Activated CD4-positive, alpha-beta T cell treated with anti-CD3 and anti-CD28 coated beads for 36 hours (primary cell): ENCODE measurements at regions not wholly inside any gene's neighbourhood (a gene's known extent, or its start where the extent isn't known, plus 50 kb on each side); places are given as distances from the start of the nearest gene placed in this dataset.

Experiments used
- ATAC-seq: fragments of 200-7000 bp; cut with Tn5 transposase; one replicate; pipeline ENCODE4 v1.10.0; 2021; ENCODE audit warnings: mild to moderate bottlenecking, moderate library complexity
- CTCF ChIA-PET: fragments of 350-600 bp; sonication (Branson Sonifier 250); formaldehyde crosslinking; loops from one replicate; lab custom pipeline; 2021; ENCODE audit warnings: antibody characterized with exemption; lab: Charles Lee
- POLR2A ChIA-PET: fragments of 350-600 bp; sonication (Branson Sonifier 250); formaldehyde crosslinking; loops from one replicate; lab custom pipeline; 2021; ENCODE audit warnings: antibody characterized with exemption, inconsistent platforms; lab: Charles Lee
- DNase-seq: peaks from one replicate; pipeline ENCODE4 v3.0.0-alpha.2; 2020
- H3K27ac Mint-ChIP-seq: one replicate; pipeline ENCODE4 v1.8.0; 2021; ENCODE audit warnings: mixed read lengths
- H3K27me3 Mint-ChIP-seq: one replicate; pipeline ENCODE4 v1.8.0; 2021; ENCODE audit warnings: mixed read lengths
- H3K36me3 Mint-ChIP-seq: one replicate; pipeline ENCODE4 v1.8.0; 2021; ENCODE audit warnings: low read depth, mixed read lengths
- H3K4me1 Mint-ChIP-seq: one replicate; pipeline ENCODE4 v1.8.0; 2021; ENCODE audit warnings: mixed read lengths
- H3K4me3 Mint-ChIP-seq: one replicate; pipeline ENCODE4 v1.8.0; 2021; ENCODE audit warnings: mild to moderate bottlenecking, moderate library complexity, mixed read lengths
- H3K9me3 Mint-ChIP-seq: one replicate; pipeline ENCODE4 v1.8.0; 2021; ENCODE audit warnings: low read depth, mixed read lengths
- intact Hi-C, 2 experiments: fragments of 100-400 bp; cut with DNase I in 1 of 2; cut with micrococcal nuclease in 1 of 2; formaldehyde crosslinking; loops; one replicate each; pipeline versions ENCODE4 v1.14.2 to v1.15.1; 2022 to 2024; cut with DNase I, micrococcal nuclease

- H3K27ac Mint-ChIP-seq, result no peak overlapping the region
- DNase-seq, result no peak
- no peak overlapping the region for H3K4me3 Mint-ChIP-seq
- CTCF ChIA-PET, result interaction anchor here (0.9 to 1.1 kb wide), 3 partner anchors 65 to 127 kb away, joined by 3 to 5 read pairs (median 3); no protein-coding TSS in a partner anchor
- ATAC-seq, result no peak
- no peaks in the 10 kb centered on the region for H3K9me3 Mint-ChIP-seq
- H3K4me1 Mint-ChIP-seq, result peaks cover 8% of the 10 kb centered on the region
- POLR2A ChIA-PET, result no interaction called here
- intact Hi-C loops, result no loop called here
- no peaks in the 10 kb centered on the region for H3K27me3 Mint-ChIP-seq
- H3K36me3 Mint-ChIP-seq, result no peaks in the 10 kb centered on the region
Observed at GRCh38 chr13:30045916-30046704, 195.7 kb upstream of the UBL3 start.

GRCh38 chr13:30044932-30045331 lies 194.5 kb upstream of the UBL3 start:
- Mint-ChIP-seq H3K9me3 (no peaks in the 10 kb centered on the region), H3K4me3 (no peak overlapping the region), H3K27ac (peak overlapping the region; percentile 2), H3K36me3 (no peaks in the 10 kb centered on the region), H3K27me3 (peaks cover 3% of the 10 kb centered on the region), H3K4me1 (peaks cover 8% of the 10 kb centered on the region)
- no peak for ATAC-seq
- POLR2A ChIA-PET, result no interaction called here
- intact Hi-C loops, result no loop called here
- no peak for DNase-seq
- CTCF ChIA-PET, result interaction anchor here (0.9 to 1.8 kb wide), 2 partner anchors 11 to 274 kb away, joined by 3 to 7 read pairs; no protein-coding TSS in a partner anchor

- intact Hi-C loops, result no loop called here
- ChIA-PET CTCF (interaction anchor here (1.8 kb wide), 1 partner anchor 13 kb away, joined by 7 read pairs; no protein-coding TSS in a partner anchor), POLR2A (no interaction called here)
- H3K4me1 Mint-ChIP-seq, result peaks cover 8% of the 10 kb centered on the region
- no peak for ATAC-seq
- peaks cover 3% of the 10 kb centered on the region for H3K27me3 Mint-ChIP-seq
- H3K36me3 Mint-ChIP-seq, result no peaks in the 10 kb centered on the region
- no peak overlapping the region for H3K4me3 Mint-ChIP-seq
- H3K9me3 Mint-ChIP-seq, result no peaks in the 10 kb centered on the region
- no peak for DNase-seq
- no peak overlapping the region for H3K27ac Mint-ChIP-seq
Observed at GRCh38 chr13:30043631-30043925, 193.2 kb upstream of the UBL3 start.

GRCh38 chr13:30042891-30043630 lies 192.6 kb upstream of the UBL3 start:
- no peaks in the 10 kb centered on the region for H3K36me3 Mint-ChIP-seq
- peaks cover 3% of the 10 kb centered on the region for H3K27me3 Mint-ChIP-seq
- no peak for ATAC-seq

GRCh38 chr13:30042272-30042671 lies 191.9 kb upstream of the UBL3 start:
- POLR2A ChIA-PET, result no interaction called here
- ATAC-seq, result no peak
- CTCF ChIA-PET, result no interaction called here

More at GRCh38 chr13:30042891-30043630, 192.6 kb upstream of the UBL3 start:
- intact Hi-C loops, result no loop called here
- CTCF ChIA-PET, result interaction anchor here (1.8 kb wide), 1 partner anchor 13 kb away, joined by 7 read pairs; no protein-coding TSS in a partner anchor
- H3K9me3 Mint-ChIP-seq, result no peaks in the 10 kb centered on the region
- POLR2A ChIA-PET, result no interaction called here
- no peak for DNase-seq
- peaks cover 8% of the 10 kb centered on the region for H3K4me1 Mint-ChIP-seq
- H3K4me3 Mint-ChIP-seq, result no peak overlapping the region
- no peak overlapping the region for H3K27ac Mint-ChIP-seq

GRCh38 chr13:30039511-30039911 lies 189.1 kb upstream of the UBL3 start:
- H3K4me3 Mint-ChIP-seq, result no peak overlapping the region
- DNase-seq (no peak), ATAC-seq (no peak)
- no peaks in the 10 kb centered on the region for H3K36me3 Mint-ChIP-seq
- CTCF ChIA-PET, result no interaction called here
- no peaks in the 10 kb centered on the region for H3K4me1 Mint-ChIP-seq
- H3K27me3 Mint-ChIP-seq, result peaks cover 3% of the 10 kb centered on the region
- H3K9me3 Mint-ChIP-seq, result no peaks in the 10 kb centered on the region
- no peak overlapping the region for H3K27ac Mint-ChIP-seq
- POLR2A ChIA-PET, result no interaction called here
- intact Hi-C loops, result no loop called here

More at GRCh38 chr13:30042272-30042671, 191.9 kb upstream of the UBL3 start:
- H3K27ac Mint-ChIP-seq, result no peak overlapping the region
- H3K36me3 Mint-ChIP-seq, result no peaks in the 10 kb centered on the region
- intact Hi-C loops, result no loop called here
- no peak for DNase-seq
- peaks cover 3% of the 10 kb centered on the region for H3K27me3 Mint-ChIP-seq
- H3K9me3 Mint-ChIP-seq, result no peaks in the 10 kb centered on the region
- no peak overlapping the region for H3K4me3 Mint-ChIP-seq
- peaks cover 4% of the 10 kb centered on the region for H3K4me1 Mint-ChIP-seq

- CTCF ChIA-PET, result interaction anchor here (0.6 kb wide), 1 partner anchor 21 kb away, joined by 4 read pairs; no protein-coding TSS in a partner anchor
Observed at GRCh38 chr13:30038884-30039283, 188.5 kb upstream of the UBL3 start.

GRCh38 chr13:30037766-30038165 lies 187.3 kb upstream of the UBL3 start:
- Mint-ChIP-seq H3K27me3 (peaks cover 3% of the 10 kb centered on the region), H3K36me3 (no peaks in the 10 kb centered on the region), H3K4me3 (no peak overlapping the region), H3K4me1 (no peaks in the 10 kb centered on the region), H3K9me3 (no peaks in the 10 kb centered on the region), H3K27ac (no peak overlapping the region)
- ChIA-PET POLR2A (no interaction called here), CTCF (no interaction called here)
- intact Hi-C loops, result no loop called here
- ATAC-seq, result no peak
- DNase-seq, result no peak

More at GRCh38 chr13:30038884-30039283, 188.5 kb upstream of the UBL3 start:
- POLR2A ChIA-PET, result no interaction called here
- Mint-ChIP-seq H3K4me3 (no peak overlapping the region), H3K27me3 (peaks cover 3% of the 10 kb centered on the region), H3K9me3 (no peaks in the 10 kb centered on the region), H3K36me3 (no peaks in the 10 kb centered on the region), H3K27ac (no peak overlapping the region), H3K4me1 (no peaks in the 10 kb centered on the region)
- intact Hi-C loops, result no loop called here
- ATAC-seq (no peak), DNase-seq (no peak)

GRCh38 chr13:30037306-30037705 lies 186.9 kb upstream of the UBL3 start:
- intact Hi-C loops, result no loop called here

GRCh38 chr13:30034458-30034795 lies 184.0 kb upstream of the UBL3 start:
- no peak overlapping the region for H3K27ac Mint-ChIP-seq
- ChIA-PET POLR2A (no interaction called here), CTCF (no interaction called here)
- ATAC-seq (no peak), DNase-seq (no peak)
- no peak overlapping the region for H3K4me3 Mint-ChIP-seq
- no peaks in the 10 kb centered on the region for H3K9me3 Mint-ChIP-seq
- H3K27me3 Mint-ChIP-seq, result peaks cover 3% of the 10 kb centered on the region
- intact Hi-C loops, result no loop called here
- no peaks in the 10 kb centered on the region for H3K4me1 Mint-ChIP-seq
- H3K36me3 Mint-ChIP-seq, result no peaks in the 10 kb centered on the region

More at GRCh38 chr13:30037306-30037705, 186.9 kb upstream of the UBL3 start:
- Mint-ChIP-seq H3K27me3 (peaks cover 4% of the 10 kb centered on the region), H3K9me3 (no peaks in the 10 kb centered on the region), H3K36me3 (no peaks in the 10 kb centered on the region), H3K27ac (no peak overlapping the region), H3K4me1 (no peaks in the 10 kb centered on the region), H3K4me3 (no peak overlapping the region)
- ChIA-PET CTCF (no interaction called here), POLR2A (no interaction called here)
- no peak for DNase-seq
- ATAC-seq, result no peak

- H3K27ac Mint-ChIP-seq, result no peak overlapping the region
- no peaks in the 10 kb centered on the region for H3K36me3 Mint-ChIP-seq
- ATAC-seq (peak; percentile 44), DNase-seq (no peak)
- POLR2A ChIA-PET, result no interaction called here
- CTCF ChIA-PET, result no interaction called here
- H3K4me3 Mint-ChIP-seq, result no peak overlapping the region
- intact Hi-C loops, result no loop called here
- peaks cover 3% of the 10 kb centered on the region for H3K27me3 Mint-ChIP-seq
- no peaks in the 10 kb centered on the region for H3K9me3 Mint-ChIP-seq
- H3K4me1 Mint-ChIP-seq, result no peaks in the 10 kb centered on the region
Observed at GRCh38 chr13:30033681-30034457, 183.5 kb upstream of the UBL3 start.
